HEK293 (cell line): ENCODE measurements at regions not wholly inside any gene's neighbourhood (a gene's known extent, or its start where the extent isn't known, plus 50 kb on each side); places are given as distances from the start of the nearest gene placed in this dataset.

ENCODE experiments used
- CTCF ChIA-PET: fragments of 350-600 bp; formaldehyde crosslinking; extraction: SDS; loops from one replicate; lab custom pipeline; 2021; ENCODE audit warnings: antibody characterized with exemption; lab: Yijun Ruan, JAX
- POLR2A ChIA-PET: fragments of 300-600 bp; formaldehyde crosslinking; extraction: SDS; loops from one replicate; lab custom pipeline; 2020; ENCODE audit warnings: antibody characterized with exemption, inconsistent platforms; lab: Yijun Ruan, JAX
- H3K27ac ChIP-seq: fragments of 200-500 bp; sonication (Bioruptor generic); 2 replicates; pipeline ENCODE4 v1.5.1; 2014; ENCODE audit warnings: low read depth, low read length, control low read depth, inconsistent platforms; ENCODE audit errors: extremely low read depth
- H3K36me3 ChIP-seq, 2 experiments: fragments of 200-500 bp in 1 of 2; sonication (Bioruptor generic) in 1 of 2; 1 replicate in 1 of 2; 2 replicates in 1 of 2; pipeline ENCODE4 v1.5.1; 2014 to 2017; ENCODE audit warnings: inconsistent platforms in 2 of 2, low read length in 2 of 2; ENCODE audit not compliant: control insufficient read depth in 2 of 2, insufficient read depth in 1 of 2
- H3K4me1 ChIP-seq: fragments of 200-500 bp; sonication (Bioruptor generic); 2 replicates; pipeline ENCODE4 v1.5.1; 2014; ENCODE audit warnings: mild to moderate bottlenecking, low read length, inconsistent platforms; ENCODE audit not compliant: control insufficient read depth, insufficient read depth
- H3K4me3 ChIP-seq: 2 replicates; pipeline ENCODE4 v1.5.1; 2011; ENCODE audit warnings: low read depth, mild to moderate bottlenecking, control low read depth, low read length, moderate library complexity
- H3K9me3 ChIP-seq: fragments of 200-500 bp; sonication (Bioruptor generic); 2 replicates; pipeline ENCODE4 v1.5.1; 2014; ENCODE audit warnings: low read depth, low read length, inconsistent platforms; ENCODE audit not compliant: control insufficient read depth, insufficient read depth
- MEIS1 ChIP-seq: sonication (generic); formaldehyde crosslinking; IDR thresholded peaks from 2 replicates; pipeline ENCODE4 v1.8.1; 2022; ENCODE audit warnings: missing genetic modification reagents, mild to moderate bottlenecking, borderline replicate concordance
- SP3 ChIP-seq: fragments of 450-650 bp; formaldehyde crosslinking; IDR thresholded peaks from 2 replicates; pipeline ENCODE4 v1.5.1; 2016; ENCODE audit warnings: missing biosample characterization, missing genetic modification characterization
- SP7 ChIP-seq: fragments of 450-650 bp; formaldehyde crosslinking; IDR thresholded peaks from 2 replicates; pipeline ENCODE4 v1.5.1; 2016; ENCODE audit warnings: missing biosample characterization, missing genetic modification characterization
- TCF7L2 ChIP-seq: IDR thresholded peaks from 2 replicates; pipeline ENCODE4 v1.6.1; 2011; ENCODE audit warnings: low read depth, mild to moderate bottlenecking, inconsistent platforms, low read length, moderate library complexity, borderline replicate concordance
- ZBTB17 ChIP-seq: fragments of 450-650 bp; formaldehyde crosslinking; IDR thresholded peaks from 2 replicates; pipeline ENCODE4 v1.5.1; 2016; ENCODE audit warnings: missing biosample characterization, missing genetic modification characterization
- ZBTB8A ChIP-seq: fragments of 450-650 bp; formaldehyde crosslinking; IDR thresholded peaks from 2 replicates; pipeline ENCODE4 v1.5.1; 2016; ENCODE audit warnings: missing biosample characterization, missing genetic modification characterization
- ZFHX2 ChIP-seq: fragments of 450-650 bp; formaldehyde crosslinking; conservative IDR thresholded peaks from 2 replicates; pipeline ENCODE4 v1.5.1; 2016; ENCODE audit warnings: missing biosample characterization, missing genetic modification characterization
- ZIC2 ChIP-seq: fragments of 450-650 bp; formaldehyde crosslinking; IDR thresholded peaks from 2 replicates; pipeline ENCODE4 v1.5.1; 2016; ENCODE audit warnings: missing biosample characterization, missing genetic modification characterization
- ZNF239 ChIP-seq: fragments of 450-650 bp; formaldehyde crosslinking; IDR thresholded peaks from 2 replicates; pipeline ENCODE4 v1.5.1; 2016; ENCODE audit warnings: missing biosample characterization, missing genetic modification characterization
- ZNF292 ChIP-seq: fragments of 450-650 bp; formaldehyde crosslinking; IDR thresholded peaks from 2 replicates; pipeline ENCODE4 v1.5.1; 2016; ENCODE audit warnings: low read depth, missing biosample characterization, missing genetic modification characterization, borderline replicate concordance
- ZNF394 ChIP-seq: fragments of 450-650 bp; formaldehyde crosslinking; IDR thresholded peaks from 2 replicates; pipeline ENCODE4 v1.5.1; 2016; ENCODE audit warnings: missing biosample characterization, missing genetic modification characterization, mild to moderate bottlenecking, moderate library complexity, borderline replicate concordance
- ZNF404 ChIP-seq: fragments of 450-650 bp; formaldehyde crosslinking; IDR thresholded peaks from 2 replicates; pipeline ENCODE4 v1.5.1; 2017; ENCODE audit warnings: missing biosample characterization, missing genetic modification characterization
- ZNF48 ChIP-seq: fragments of 450-650 bp; formaldehyde crosslinking; IDR thresholded peaks from 2 replicates; pipeline ENCODE4 v1.5.1; 2016; ENCODE audit warnings: missing biosample characterization, missing genetic modification characterization
- ZNF544 ChIP-seq: fragments of 450-650 bp; formaldehyde crosslinking; IDR thresholded peaks from 2 replicates; pipeline ENCODE4 v1.5.0; 2017; ENCODE audit warnings: missing biosample characterization, missing genetic modification characterization
- ZNF555 ChIP-seq: fragments of 450-650 bp; formaldehyde crosslinking; conservative IDR thresholded peaks from 2 replicates; pipeline ENCODE4 v1.5.1; 2017; ENCODE audit warnings: missing biosample characterization, mild to moderate bottlenecking, missing genetic modification characterization, inconsistent platforms
- ZNF670 ChIP-seq: fragments of 450-650 bp; formaldehyde crosslinking; IDR thresholded peaks from 2 replicates; pipeline ENCODE4 v1.5.1; 2016; ENCODE audit warnings: missing biosample characterization, missing genetic modification characterization, low read depth
- ZNF791 ChIP-seq: fragments of 450-650 bp; formaldehyde crosslinking; IDR thresholded peaks from 2 replicates; pipeline ENCODE4 v1.5.1; 2016; ENCODE audit warnings: missing biosample characterization, missing genetic modification characterization
- ZSCAN16 ChIP-seq: fragments of 450-650 bp; formaldehyde crosslinking; IDR thresholded peaks from 2 replicates; pipeline ENCODE4 v1.5.1; 2016; ENCODE audit warnings: missing biosample characterization, missing genetic modification characterization
- TF ChIP-seq, protein P1 (sequence below): fragments of 450-650 bp; formaldehyde crosslinking; IDR thresholded peaks from 2 replicates; pipeline ENCODE4 v1.5.1; 2016; ENCODE audit warnings: missing biosample characterization, missing genetic modification characterization, borderline replicate concordance
- TF ChIP-seq, protein P2 (sequence below): fragments of 450-650 bp; formaldehyde crosslinking; IDR thresholded peaks from 2 replicates; pipeline ENCODE4 v1.5.1; 2016; ENCODE audit warnings: missing biosample characterization, missing genetic modification characterization
- TF ChIP-seq, protein P3 (sequence below): fragments of 450-650 bp; formaldehyde crosslinking; IDR thresholded peaks from 2 replicates; pipeline ENCODE4 v1.5.1; 2016; ENCODE audit warnings: missing biosample characterization, missing genetic modification characterization
- TF ChIP-seq, protein P4 (sequence below): fragments of 450-650 bp; formaldehyde crosslinking; IDR thresholded peaks from 2 replicates; pipeline ENCODE4 v1.5.1; 2016; ENCODE audit warnings: missing biosample characterization, missing genetic modification characterization

DNA sequence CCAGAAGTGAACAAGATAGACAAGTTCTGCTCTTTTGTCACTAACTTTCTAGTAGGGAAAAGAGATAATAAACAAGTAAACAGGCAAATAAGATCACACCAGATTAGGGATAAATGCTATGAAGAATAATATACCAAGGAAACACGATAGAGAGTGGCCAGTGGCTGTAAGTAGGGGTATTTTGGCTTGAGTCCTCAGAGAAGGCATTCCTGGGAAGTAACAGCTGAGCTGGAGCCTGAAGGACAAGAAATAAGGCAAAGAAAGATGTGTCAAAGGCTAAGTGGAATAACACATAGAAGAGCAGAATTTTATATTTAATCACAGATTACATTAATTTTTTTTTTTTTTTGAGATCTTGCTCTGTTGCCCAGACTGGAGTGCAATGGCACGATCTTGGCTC, 366.2 kb downstream of the ZIC1 start:
- no peaks in the 10 kb centered on the region for H3K36me3 ChIP-seq
- no peak overlapping the region for H3K4me3 ChIP-seq
- ChIA-PET CTCF (no interaction called here), POLR2A (no interaction called here)
- TF ChIP-seq, protein P1, sequence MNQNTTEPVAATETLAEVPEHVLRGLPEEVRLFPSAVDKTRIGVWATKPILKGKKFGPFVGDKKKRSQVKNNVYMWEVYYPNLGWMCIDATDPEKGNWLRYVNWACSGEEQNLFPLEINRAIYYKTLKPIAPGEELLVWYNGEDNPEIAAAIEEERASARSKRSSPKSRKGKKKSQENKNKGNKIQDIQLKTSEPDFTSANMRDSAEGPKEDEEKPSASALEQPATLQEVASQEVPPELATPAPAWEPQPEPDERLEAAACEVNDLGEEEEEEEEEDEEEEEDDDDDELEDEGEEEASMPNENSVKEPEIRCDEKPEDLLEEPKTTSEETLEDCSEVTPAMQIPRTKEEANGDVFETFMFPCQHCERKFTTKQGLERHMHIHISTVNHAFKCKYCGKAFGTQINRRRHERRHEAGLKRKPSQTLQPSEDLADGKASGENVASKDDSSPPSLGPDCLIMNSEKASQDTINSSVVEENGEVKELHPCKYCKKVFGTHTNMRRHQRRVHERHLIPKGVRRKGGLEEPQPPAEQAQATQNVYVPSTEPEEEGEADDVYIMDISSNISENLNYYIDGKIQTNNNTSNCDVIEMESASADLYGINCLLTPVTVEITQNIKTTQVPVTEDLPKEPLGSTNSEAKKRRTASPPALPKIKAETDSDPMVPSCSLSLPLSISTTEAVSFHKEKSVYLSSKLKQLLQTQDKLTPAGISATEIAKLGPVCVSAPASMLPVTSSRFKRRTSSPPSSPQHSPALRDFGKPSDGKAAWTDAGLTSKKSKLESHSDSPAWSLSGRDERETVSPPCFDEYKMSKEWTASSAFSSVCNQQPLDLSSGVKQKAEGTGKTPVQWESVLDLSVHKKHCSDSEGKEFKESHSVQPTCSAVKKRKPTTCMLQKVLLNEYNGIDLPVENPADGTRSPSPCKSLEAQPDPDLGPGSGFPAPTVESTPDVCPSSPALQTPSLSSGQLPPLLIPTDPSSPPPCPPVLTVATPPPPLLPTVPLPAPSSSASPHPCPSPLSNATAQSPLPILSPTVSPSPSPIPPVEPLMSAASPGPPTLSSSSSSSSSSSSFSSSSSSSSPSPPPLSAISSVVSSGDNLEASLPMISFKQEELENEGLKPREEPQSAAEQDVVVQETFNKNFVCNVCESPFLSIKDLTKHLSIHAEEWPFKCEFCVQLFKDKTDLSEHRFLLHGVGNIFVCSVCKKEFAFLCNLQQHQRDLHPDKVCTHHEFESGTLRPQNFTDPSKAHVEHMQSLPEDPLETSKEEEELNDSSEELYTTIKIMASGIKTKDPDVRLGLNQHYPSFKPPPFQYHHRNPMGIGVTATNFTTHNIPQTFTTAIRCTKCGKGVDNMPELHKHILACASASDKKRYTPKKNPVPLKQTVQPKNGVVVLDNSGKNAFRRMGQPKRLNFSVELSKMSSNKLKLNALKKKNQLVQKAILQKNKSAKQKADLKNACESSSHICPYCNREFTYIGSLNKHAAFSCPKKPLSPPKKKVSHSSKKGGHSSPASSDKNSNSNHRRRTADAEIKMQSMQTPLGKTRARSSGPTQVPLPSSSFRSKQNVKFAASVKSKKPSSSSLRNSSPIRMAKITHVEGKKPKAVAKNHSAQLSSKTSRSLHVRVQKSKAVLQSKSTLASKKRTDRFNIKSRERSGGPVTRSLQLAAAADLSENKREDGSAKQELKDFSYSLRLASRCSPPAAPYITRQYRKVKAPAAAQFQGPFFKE: no peak
- TF ChIP-seq ZNF791 (tag by site-specific recombination) (no peak), ZBTB8A (tag by site-specific recombination) (no peak), ZNF404 (no peak)
- no peaks in the 10 kb centered on the region for H3K9me3 ChIP-seq
- H3K27ac ChIP-seq: no peak overlapping the region
- H3K4me1 ChIP-seq: no peaks in the 10 kb centered on the region

DNA sequence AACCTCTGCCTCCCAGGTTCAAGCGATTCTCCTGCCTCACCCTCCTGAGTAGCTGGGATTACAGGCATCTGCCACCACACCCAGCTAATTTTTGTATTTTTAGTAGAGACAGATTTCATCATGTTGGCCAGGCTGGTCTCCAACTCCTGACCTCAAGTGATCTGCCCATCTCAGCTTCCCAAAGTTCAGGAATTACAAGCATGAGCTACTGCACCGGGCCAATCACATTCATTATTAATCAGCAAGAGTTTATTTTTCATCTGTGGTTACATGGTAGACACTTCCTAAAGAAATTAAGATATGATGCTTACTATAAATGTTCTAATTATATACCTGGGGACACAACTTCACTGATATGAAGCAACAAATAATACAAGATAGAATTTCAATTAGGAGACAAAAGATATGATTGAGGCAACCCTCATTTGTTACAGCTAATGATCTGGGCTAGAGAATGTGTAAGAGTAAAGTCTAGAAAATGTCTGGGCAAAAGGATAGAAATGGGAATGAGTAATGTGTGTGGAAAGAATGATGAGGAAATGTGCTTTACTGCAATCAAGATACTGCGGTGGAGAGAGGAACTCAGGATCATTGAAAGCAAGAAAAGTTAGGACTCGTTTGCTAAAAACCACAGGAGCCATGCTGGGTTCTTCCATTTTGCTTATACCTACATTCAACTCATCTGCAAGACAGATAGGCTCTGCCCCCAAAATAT, 366.8 kb downstream of the ZIC1 start:
- ChIA-PET POLR2A (no interaction called here), CTCF (no interaction called here)
- H3K9me3 ChIP-seq: no peaks in the 10 kb centered on the region
- H3K36me3 ChIP-seq: no peaks in the 10 kb centered on the region
- no peaks in the 10 kb centered on the region for H3K4me1 ChIP-seq
- H3K4me3 ChIP-seq: no peak overlapping the region
- no peak for TF ChIP-seq ZIC2 (tag by site-specific recombination)
- TF ChIP-seq SP3 (tag by site-specific recombination): no peak
- no peak for TF ChIP-seq ZNF544
- no peak for TF ChIP-seq ZFHX2 (tag by site-specific recombination)
- TF ChIP-seq MEIS1 (CRISPR knock-in tag): no peak
- no peak for TF ChIP-seq ZNF292
- TF ChIP-seq ZNF670 (tag by site-specific recombination): no peak
- no peak for TF ChIP-seq ZNF48 (tag by site-specific recombination)
- no peak for TF ChIP-seq ZBTB17 (tag by site-specific recombination)
- TF ChIP-seq, protein P2, sequence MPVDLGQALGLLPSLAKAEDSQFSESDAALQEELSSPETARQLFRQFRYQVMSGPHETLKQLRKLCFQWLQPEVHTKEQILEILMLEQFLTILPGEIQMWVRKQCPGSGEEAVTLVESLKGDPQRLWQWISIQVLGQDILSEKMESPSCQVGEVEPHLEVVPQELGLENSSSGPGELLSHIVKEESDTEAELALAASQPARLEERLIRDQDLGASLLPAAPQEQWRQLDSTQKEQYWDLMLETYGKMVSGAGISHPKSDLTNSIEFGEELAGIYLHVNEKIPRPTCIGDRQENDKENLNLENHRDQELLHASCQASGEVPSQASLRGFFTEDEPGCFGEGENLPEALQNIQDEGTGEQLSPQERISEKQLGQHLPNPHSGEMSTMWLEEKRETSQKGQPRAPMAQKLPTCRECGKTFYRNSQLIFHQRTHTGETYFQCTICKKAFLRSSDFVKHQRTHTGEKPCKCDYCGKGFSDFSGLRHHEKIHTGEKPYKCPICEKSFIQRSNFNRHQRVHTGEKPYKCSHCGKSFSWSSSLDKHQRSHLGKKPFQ (tag by site-specific recombination): no peak
- TF ChIP-seq ZNF239 (tag by site-specific recombination): no peak
- TF ChIP-seq ZNF555: no peak
- TF ChIP-seq, protein P3, sequence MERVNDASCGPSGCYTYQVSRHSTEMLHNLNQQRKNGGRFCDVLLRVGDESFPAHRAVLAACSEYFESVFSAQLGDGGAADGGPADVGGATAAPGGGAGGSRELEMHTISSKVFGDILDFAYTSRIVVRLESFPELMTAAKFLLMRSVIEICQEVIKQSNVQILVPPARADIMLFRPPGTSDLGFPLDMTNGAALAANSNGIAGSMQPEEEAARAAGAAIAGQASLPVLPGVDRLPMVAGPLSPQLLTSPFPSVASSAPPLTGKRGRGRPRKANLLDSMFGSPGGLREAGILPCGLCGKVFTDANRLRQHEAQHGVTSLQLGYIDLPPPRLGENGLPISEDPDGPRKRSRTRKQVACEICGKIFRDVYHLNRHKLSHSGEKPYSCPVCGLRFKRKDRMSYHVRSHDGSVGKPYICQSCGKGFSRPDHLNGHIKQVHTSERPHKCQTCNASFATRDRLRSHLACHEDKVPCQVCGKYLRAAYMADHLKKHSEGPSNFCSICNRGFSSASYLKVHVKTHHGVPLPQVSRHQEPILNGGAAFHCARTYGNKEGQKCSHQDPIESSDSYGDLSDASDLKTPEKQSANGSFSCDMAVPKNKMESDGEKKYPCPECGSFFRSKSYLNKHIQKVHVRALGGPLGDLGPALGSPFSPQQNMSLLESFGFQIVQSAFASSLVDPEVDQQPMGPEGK (tag by site-specific recombination): no peak
- no peak for TF ChIP-seq SP7 (tag by site-specific recombination)
- no peak for TF ChIP-seq ZSCAN16
- TF ChIP-seq TCF7L2: no peak
- TF ChIP-seq ZNF394 (tag by site-specific recombination): no peak
- TF ChIP-seq, protein P4, sequence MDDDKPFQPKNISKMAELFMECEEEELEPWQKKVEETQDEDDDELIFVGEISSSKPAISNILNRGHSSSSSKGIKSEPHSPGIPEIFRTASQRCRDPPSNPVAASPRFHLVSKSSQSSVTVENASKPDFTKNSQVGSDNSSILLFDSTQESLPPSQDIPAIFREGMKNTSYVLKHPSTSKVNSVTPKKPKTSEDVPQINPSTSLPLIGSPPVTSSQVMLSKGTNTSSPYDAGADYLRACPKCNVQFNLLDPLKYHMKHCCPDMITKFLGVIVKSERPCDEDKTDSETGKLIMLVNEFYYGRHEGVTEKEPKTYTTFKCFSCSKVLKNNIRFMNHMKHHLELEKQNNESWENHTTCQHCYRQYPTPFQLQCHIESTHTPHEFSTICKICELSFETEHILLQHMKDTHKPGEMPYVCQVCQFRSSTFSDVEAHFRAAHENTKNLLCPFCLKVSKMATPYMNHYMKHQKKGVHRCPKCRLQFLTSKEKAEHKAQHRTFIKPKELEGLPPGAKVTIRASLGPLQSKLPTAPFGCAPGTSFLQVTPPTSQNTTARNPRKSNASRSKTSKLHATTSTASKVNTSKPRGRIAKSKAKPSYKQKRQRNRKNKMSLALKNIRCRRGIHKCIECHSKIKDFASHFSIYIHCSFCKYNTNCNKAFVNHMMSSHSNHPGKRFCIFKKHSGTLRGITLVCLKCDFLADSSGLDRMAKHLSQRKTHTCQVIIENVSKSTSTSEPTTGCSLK (tag by site-specific recombination): no peak
- H3K27ac ChIP-seq: no peak overlapping the region
